ENCODE measurements at regions not wholly inside any gene's neighbourhood (a gene's known extent, or its start where the extent isn't known, plus 50 kb on each side); places are given as distances from the start of the nearest gene placed in this dataset.

DNA sequence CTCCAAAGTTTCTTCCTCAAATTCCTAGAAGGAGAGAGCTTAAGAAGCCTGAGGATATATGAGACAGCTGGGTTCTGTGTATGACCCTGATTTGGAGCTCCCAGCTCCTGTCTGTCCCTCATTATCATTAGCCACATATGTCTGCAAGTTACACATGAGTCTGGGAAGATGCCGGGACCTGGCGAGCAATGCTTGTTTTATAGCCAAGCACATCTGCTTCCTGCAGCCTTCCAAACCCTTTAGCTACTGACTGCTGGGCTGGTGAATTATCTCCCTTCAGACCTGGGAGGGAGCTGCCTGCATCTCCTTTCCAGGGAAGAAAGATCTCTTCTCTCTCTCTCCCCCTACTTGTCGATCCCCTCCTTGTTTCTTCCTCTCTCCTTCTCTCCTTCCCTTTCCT is 556.7 kb upstream of the BOD1L1 start:
- H3K4me3 ChIP-seq (ENCODE audit: low read length) = no peak overlapping the region
- no peaks in the 10 kb centered on the region for H3K4me1 ChIP-seq (ENCODE audit: control insufficient read depth, insufficient read depth, low read length)
- DNase-seq (no peak), ATAC-seq (no peak)
- WGBS (ENCODE audit: insufficient coverage) = 60% methylated on average over 3 of the region's 3 CpGs
- H3K27me3 ChIP-seq (ENCODE audit: control insufficient read depth, insufficient read depth, low read length) = no peaks in the 10 kb centered on the region
- TF ChIP-seq, protein P1, sequence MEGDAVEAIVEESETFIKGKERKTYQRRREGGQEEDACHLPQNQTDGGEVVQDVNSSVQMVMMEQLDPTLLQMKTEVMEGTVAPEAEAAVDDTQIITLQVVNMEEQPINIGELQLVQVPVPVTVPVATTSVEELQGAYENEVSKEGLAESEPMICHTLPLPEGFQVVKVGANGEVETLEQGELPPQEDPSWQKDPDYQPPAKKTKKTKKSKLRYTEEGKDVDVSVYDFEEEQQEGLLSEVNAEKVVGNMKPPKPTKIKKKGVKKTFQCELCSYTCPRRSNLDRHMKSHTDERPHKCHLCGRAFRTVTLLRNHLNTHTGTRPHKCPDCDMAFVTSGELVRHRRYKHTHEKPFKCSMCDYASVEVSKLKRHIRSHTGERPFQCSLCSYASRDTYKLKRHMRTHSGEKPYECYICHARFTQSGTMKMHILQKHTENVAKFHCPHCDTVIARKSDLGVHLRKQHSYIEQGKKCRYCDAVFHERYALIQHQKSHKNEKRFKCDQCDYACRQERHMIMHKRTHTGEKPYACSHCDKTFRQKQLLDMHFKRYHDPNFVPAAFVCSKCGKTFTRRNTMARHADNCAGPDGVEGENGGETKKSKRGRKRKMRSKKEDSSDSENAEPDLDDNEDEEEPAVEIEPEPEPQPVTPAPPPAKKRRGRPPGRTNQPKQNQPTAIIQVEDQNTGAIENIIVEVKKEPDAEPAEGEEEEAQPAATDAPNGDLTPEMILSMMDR (IDR thresholded peaks at IDR 0.05) = no peak
- H3K36me3 ChIP-seq (ENCODE audit: control insufficient read depth, insufficient read depth, low read length) = no peaks in the 10 kb centered on the region
- no peak overlapping the region for H3K4me3 Mint-ChIP-seq
- H3K4me1 Mint-ChIP-seq = peaks cover 3 to 9% of the 10 kb centered on the region in 2 donors
- no peaks in the 10 kb centered on the region for H3K9me3 ChIP-seq (ENCODE audit: control insufficient read depth, insufficient read depth, low read length)
- no peak overlapping the region for H3K27ac ChIP-seq (ENCODE audit: low read length)
- H3K27ac Mint-ChIP-seq = no peak overlapping the region
- no peaks in the 10 kb centered on the region for H3K9me3 Mint-ChIP-seq
- H3K27me3 Mint-ChIP-seq (ENCODE audit: low read depth in 2 of 2) = no peaks in the 10 kb centered on the region
- intact Hi-C loops (cut with micrococcal nuclease) = no loop called here
- no peaks in the 10 kb centered on the region for H3K36me3 Mint-ChIP-seq

DNA sequence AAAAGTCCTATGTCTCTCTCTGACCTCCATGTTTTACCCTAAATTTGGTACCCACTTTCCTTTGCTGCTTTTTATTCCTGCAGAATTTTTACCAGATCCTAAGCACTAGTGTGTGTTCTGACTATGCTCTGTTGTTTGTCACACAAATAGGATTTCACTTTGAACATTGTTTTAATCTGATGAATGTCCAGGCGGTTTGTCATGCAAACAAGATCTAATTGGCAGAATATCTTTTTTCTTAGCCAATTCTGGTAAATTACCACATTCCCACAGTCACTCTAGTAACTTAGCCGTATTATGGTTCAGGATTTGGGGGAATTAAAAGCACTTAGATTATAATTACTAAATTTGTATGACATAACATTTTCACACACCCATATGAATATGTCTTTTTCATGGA is 557.2 kb upstream of the BOD1L1 start:
- H3K27ac Mint-ChIP-seq = no peak overlapping the region
- no CpG with 5 or more reads among the region's 2 CpGs for WGBS (ENCODE audit: insufficient coverage)
- intact Hi-C loops (cut with micrococcal nuclease) = no loop called here

DNA sequence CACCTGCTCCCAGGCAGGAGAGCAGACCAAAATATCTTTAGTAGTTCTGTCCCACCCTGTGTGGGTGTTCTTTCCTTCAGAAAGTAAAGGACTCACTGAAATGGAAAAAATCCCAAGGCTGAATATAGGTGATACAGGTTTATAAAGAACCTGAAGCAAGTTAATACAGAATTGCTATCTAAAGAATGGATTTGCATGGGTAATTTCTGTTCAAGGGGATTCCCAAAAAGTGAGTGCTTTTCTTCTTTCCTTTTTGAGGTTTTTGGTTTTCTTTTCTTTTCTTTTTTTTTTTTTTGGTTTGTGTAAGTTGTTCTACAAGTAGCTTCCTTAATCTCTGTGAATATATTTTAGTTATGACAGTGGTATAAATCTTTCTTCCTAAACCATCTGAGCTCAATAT is 560.7 kb upstream of the BOD1L1 start:
- ATAC-seq = no peak
- no peaks in the 10 kb centered on the region for H3K27me3 Mint-ChIP-seq (ENCODE audit: low read depth in 2 of 2)
- Histone ChIP-seq H3K36me3 (ENCODE audit: control insufficient read depth, insufficient read depth, low read length) (no peaks in the 10 kb centered on the region), H3K4me3 (ENCODE audit: low read length) (no peak overlapping the region), H3K9me3 (ENCODE audit: control insufficient read depth, insufficient read depth, low read length) (no peaks in the 10 kb centered on the region), H3K4me1 (ENCODE audit: control insufficient read depth, insufficient read depth, low read length) (no peaks in the 10 kb centered on the region), H3K27ac (ENCODE audit: low read length) (no peak overlapping the region), H3K27me3 (ENCODE audit: control insufficient read depth, insufficient read depth, low read length) (no peaks in the 10 kb centered on the region)
- no peak overlapping the region for H3K4me3 Mint-ChIP-seq
- intact Hi-C loops (cut with micrococcal nuclease) = no loop called here
- H3K27ac Mint-ChIP-seq = no peak overlapping the region
- TF ChIP-seq, protein P1 (IDR thresholded peaks at IDR 0.05) = no peak
- H3K36me3 Mint-ChIP-seq = no peaks in the 10 kb centered on the region
- H3K4me1 Mint-ChIP-seq = no peaks in the 10 kb centered on the region
- H3K9me3 Mint-ChIP-seq = no peaks in the 10 kb centered on the region
- DNase-seq = no peak

More for the DNA sequence above, 557.2 kb upstream of the BOD1L1 start:
- no peaks in the 10 kb centered on the region for H3K36me3 Mint-ChIP-seq
- H3K4me3 Mint-ChIP-seq = no peak overlapping the region
- TF ChIP-seq, protein P1 (IDR thresholded peaks at IDR 0.05) = no peak
- Histone ChIP-seq H3K4me3 (ENCODE audit: low read length) (no peak overlapping the region), H3K27ac (ENCODE audit: low read length) (no peak overlapping the region), H3K27me3 (ENCODE audit: control insufficient read depth, insufficient read depth, low read length) (no peaks in the 10 kb centered on the region), H3K9me3 (ENCODE audit: control insufficient read depth, insufficient read depth, low read length) (no peaks in the 10 kb centered on the region), H3K4me1 (ENCODE audit: control insufficient read depth, insufficient read depth, low read length) (no peaks in the 10 kb centered on the region), H3K36me3 (ENCODE audit: control insufficient read depth, insufficient read depth, low read length) (no peaks in the 10 kb centered on the region)
- peaks cover 0 to 6% of the 10 kb centered on the region in 2 donors for H3K4me1 Mint-ChIP-seq
- ATAC-seq (no peak), DNase-seq (no peak)
- no peaks in the 10 kb centered on the region for H3K9me3 Mint-ChIP-seq
- no peaks in the 10 kb centered on the region for H3K27me3 Mint-ChIP-seq (ENCODE audit: low read depth in 2 of 2)

DNA sequence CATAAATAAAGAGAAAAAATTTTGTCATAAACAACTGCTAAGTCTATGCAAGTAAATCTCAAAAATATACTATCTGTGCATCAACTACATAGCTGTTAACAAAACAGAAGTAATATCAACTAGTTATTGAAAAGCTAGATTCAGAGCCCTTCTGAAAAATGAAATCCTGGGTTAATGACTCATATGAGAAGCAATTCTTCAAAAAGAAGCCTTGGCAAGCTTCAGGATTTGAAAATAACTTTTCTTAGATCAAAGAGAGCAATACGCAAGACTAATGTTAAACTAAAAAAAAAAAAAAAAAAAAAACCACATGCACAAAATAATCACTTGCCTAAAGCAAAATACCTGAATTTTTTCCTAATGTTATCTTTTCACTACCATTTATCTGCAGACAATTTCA is 566.1 kb upstream of the BOD1L1 start:
- Mint-ChIP-seq H3K36me3 (no peaks in the 10 kb centered on the region), H3K4me1 (no peaks in the 10 kb centered on the region), H3K9me3 (peaks cover 0 to 2% of the 10 kb centered on the region in 2 donors), H3K27me3 (ENCODE audit: low read depth in 2 of 2) (no peaks in the 10 kb centered on the region), H3K4me3 (no peak overlapping the region), H3K27ac (no peak overlapping the region)
- ATAC-seq (no peak), DNase-seq (no peak)
- H3K4me1 ChIP-seq (ENCODE audit: control insufficient read depth, insufficient read depth, low read length) = no peaks in the 10 kb centered on the region
- no peak overlapping the region for H3K27ac ChIP-seq (ENCODE audit: low read length)
- H3K4me3 ChIP-seq (ENCODE audit: low read length) = no peak overlapping the region
- H3K36me3 ChIP-seq (ENCODE audit: control insufficient read depth, insufficient read depth, low read length) = no peaks in the 10 kb centered on the region
- TF ChIP-seq, protein P1 (IDR thresholded peaks at IDR 0.05) = no peak
- intact Hi-C loops (cut with micrococcal nuclease) = no loop called here
- no peaks in the 10 kb centered on the region for H3K9me3 ChIP-seq (ENCODE audit: control insufficient read depth, insufficient read depth, low read length)
- H3K27me3 ChIP-seq (ENCODE audit: control insufficient read depth, insufficient read depth, low read length) = no peaks in the 10 kb centered on the region
- 91% methylated on average over 1 of the region's 1 CpG for WGBS (ENCODE audit: insufficient coverage)

Measured in natural killer cell (primary cell).